ENCODE measurements at regions not wholly inside any gene's neighbourhood (a gene's known extent, or its start where the extent isn't known, plus 50 kb on each side); places are given as distances from the start of the nearest gene placed in this dataset.

GRCh38 chr4:24060932-24061331 is 171.1 kb upstream of the PPARGC1A start:
- POLR2A ChIA-PET: no interaction called here
- intact Hi-C loops (cut with micrococcal nuclease) (no loop called here), in situ Hi-C loops (cut with MboI) (no loop called here)
- no peaks in the 10 kb centered on the region for H3K36me3 ChIP-seq (ENCODE audit: control insufficient read depth, insufficient read depth, low read length)
- H3K4me1 ChIP-seq (replicated peaks in 1 of 2; ENCODE audit: control insufficient read depth in 2 of 2, insufficient read depth in 2 of 2, low read length in 2 of 2): no peaks in the 10 kb centered on the region
- no TSS peak for BruUV-seq (replicated peaks)
- FAIRE-seq (no peak), ATAC-seq (no peak), DNase-seq (ENCODE audit: extremely low read depth in 1 of 4, low spot score in 3 of 4) (no peak)
- no peaks in the 10 kb centered on the region; a peak in 1 of 5 replicates for H3K27me3 ChIP-seq (ENCODE audit: control insufficient read depth in 2 of 2, insufficient read depth in 2 of 2, low read length in 2 of 2)
- no peak overlapping the region for H3K9ac ChIP-seq (ENCODE audit: insufficient read depth in 1 of 2, low read depth in 2 of 2, low read length in 2 of 2)
- no peak overlapping the region for H3K4me2 ChIP-seq (ENCODE audit: insufficient read depth, low read length)
- no peaks in the 10 kb centered on the region for H4K20me1 ChIP-seq (replicated peaks; ENCODE audit: control insufficient read depth, insufficient read depth, low read length)
- no peaks in the 10 kb centered on the region for H3K9me3 ChIP-seq (replicated peaks; ENCODE audit: control insufficient read depth, insufficient read depth, low read depth, low read length)
- no peak overlapping the region for H3K4me3 ChIP-seq
- H3K9me1 ChIP-seq (ENCODE audit: control insufficient read depth, insufficient read depth, low read length): no peaks in the 10 kb centered on the region
- CTCF ChIA-PET (ENCODE audit: low intra/inter-chr PET ratio): no interaction called here
- H3K79me2 ChIP-seq (ENCODE audit: control insufficient read depth, insufficient read depth, low read length): no peaks in the 10 kb centered on the region
- H3K27ac ChIP-seq (ENCODE audit: extremely low read depth, low read depth, low read length): no peak overlapping the region
- H2AFZ ChIP-seq (ENCODE audit: low read depth, low read length): no peak overlapping the region
- 3% methylated on average over 3 of the region's 3 CpGs for WGBS (ENCODE audit: insufficient coverage, low coverage, missing lambda C conversion rate)
- TF ChIP-seq CREBBP (IDR thresholded peaks at IDR 0.05; ENCODE audit: low read depth, low read length) (no peak), CCAR2 (IDR thresholded peaks at IDR 0.05; ENCODE audit: low read depth, low read length) (no peak), POLR2AphosphoS5 (IDR thresholded peaks at IDR 0.05; ENCODE audit: control insufficient read depth, insufficient read depth, low read depth, low read length) (no peak), SPI1 (IDR thresholded peaks at IDR 0.05; ENCODE audit: borderline replicate concordance, low read depth, low read length) (no peak), ZNF699 (CRISPR knock-in tag; IDR thresholded peaks at IDR 0.05; ENCODE audit: insufficient replicate concordance) (no peak), BRF2 (IDR thresholded peaks at IDR 0.05; ENCODE audit: borderline replicate concordance, insufficient read depth, insufficient read length) (no peak), ZNF165 (CRISPR knock-in tag; IDR thresholded peaks at IDR 0.05; ENCODE audit: borderline replicate concordance) (no peak), CAMTA2 (CRISPR knock-in tag; conservative IDR thresholded peaks at IDR 0.05) (no peak), MLLT1 (IDR thresholded peaks at IDR 0.05) (no peak), NFATC3 (IDR thresholded peaks at IDR 0.05) (no peak)
- TF ChIP-seq, protein P1, sequence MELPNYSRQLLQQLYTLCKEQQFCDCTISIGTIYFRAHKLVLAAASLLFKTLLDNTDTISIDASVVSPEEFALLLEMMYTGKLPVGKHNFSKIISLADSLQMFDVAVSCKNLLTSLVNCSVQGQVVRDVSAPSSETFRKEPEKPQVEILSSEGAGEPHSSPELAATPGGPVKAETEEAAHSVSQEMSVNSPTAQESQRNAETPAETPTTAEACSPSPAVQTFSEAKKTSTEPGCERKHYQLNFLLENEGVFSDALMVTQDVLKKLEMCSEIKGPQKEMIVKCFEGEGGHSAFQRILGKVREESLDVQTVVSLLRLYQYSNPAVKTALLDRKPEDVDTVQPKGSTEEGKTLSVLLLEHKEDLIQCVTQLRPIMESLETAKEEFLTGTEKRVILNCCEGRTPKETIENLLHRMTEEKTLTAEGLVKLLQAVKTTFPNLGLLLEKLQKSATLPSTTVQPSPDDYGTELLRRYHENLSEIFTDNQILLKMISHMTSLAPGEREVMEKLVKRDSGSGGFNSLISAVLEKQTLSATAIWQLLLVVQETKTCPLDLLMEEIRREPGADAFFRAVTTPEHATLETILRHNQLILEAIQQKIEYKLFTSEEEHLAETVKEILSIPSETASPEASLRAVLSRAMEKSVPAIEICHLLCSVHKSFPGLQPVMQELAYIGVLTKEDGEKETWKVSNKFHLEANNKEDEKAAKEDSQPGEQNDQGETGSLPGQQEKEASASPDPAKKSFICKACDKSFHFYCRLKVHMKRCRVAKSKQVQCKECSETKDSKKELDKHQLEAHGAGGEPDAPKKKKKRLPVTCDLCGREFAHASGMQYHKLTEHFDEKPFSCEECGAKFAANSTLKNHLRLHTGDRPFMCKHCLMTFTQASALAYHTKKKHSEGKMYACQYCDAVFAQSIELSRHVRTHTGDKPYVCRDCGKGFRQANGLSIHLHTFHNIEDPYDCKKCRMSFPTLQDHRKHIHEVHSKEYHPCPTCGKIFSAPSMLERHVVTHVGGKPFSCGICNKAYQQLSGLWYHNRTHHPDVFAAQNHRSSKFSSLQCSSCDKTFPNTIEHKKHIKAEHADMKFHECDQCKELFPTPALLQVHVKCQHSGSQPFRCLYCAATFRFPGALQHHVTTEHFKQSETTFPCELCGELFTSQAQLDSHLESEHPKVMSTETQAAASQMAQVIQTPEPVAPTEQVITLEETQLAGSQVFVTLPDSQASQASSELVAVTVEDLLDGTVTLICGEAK (IDR thresholded peaks at IDR 0.05): no peak
- TF ChIP-seq, protein P1 (CRISPR knock-in tag; IDR thresholded peaks at IDR 0.05): no peak
